LNCAP (cell line): ENCODE measurements at regions not wholly inside any gene's neighbourhood (a gene's known extent, or its start where the extent isn't known, plus 50 kb on each side); places are given as distances from the start of the nearest gene placed in this dataset.

Experiments used
- CTCF ChIP-seq: fragments of 450-650 bp; IDR thresholded peaks from 2 replicates; pipeline ENCODE4 v1.5.1; 2017; ENCODE audit warnings: mild to moderate bottlenecking

DNA sequence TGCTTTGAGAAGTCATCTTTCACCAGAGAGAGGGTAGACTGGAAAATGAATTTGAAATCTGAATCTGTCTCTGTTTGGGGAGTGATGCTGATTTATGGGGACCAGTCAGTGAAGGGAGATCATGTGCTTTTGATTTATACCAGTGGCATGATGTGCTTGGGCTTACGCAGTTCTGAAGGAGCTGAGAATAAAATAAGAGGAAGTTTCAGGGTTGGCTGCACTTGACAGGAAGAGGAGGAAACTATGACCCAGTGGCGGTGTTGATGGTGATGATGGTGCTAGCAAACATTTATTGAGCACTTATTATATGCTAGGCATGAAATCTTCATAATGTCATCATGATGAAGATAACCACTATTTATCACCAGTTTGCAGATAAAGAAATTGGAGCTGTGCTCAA is 136.4 kb upstream of the GLRA1 start:
- TF ChIP-seq CTCF: no peak

DNA sequence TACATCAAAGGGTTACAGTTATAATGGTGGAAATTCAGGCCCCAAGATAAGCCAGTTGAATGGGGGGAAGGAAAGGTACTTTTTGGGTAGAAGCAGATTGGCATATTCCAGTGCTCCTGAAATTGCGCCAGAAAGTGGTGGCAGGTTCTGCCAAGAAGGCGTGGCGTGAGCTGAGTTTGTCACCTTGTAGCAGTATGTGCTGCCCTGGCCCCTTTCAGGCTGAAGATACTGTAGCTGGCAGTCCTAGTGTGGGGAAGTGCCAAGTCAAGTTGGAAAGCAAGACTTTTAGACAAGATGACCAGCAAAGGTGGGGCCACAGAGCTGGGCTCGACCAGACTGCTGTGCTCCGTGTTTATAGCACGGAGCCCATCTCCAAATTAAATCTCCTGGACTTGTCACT is 133.6 kb upstream of the GLRA1 start:
- TF ChIP-seq CTCF: no peak

DNA sequence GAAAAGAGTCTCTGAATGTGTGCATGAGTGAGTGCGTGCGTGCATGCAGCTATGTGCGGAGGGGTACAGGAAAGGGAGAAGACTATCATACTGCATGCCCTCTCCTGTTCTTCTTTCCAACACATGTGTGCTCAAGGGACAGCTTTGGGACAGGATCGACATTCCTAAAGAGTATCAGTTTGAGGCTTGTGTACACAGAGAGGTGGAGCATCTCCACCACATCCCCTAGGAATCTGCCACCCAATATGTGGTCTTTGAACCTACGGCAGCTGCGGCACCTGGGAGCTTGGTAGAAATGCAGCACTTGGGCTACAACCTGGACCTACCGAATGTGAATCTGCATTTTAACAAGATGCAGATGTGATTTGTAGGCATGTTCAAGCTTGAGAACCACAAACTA is 132.3 kb upstream of the GLRA1 start:
- TF ChIP-seq CTCF: no peak

DNA sequence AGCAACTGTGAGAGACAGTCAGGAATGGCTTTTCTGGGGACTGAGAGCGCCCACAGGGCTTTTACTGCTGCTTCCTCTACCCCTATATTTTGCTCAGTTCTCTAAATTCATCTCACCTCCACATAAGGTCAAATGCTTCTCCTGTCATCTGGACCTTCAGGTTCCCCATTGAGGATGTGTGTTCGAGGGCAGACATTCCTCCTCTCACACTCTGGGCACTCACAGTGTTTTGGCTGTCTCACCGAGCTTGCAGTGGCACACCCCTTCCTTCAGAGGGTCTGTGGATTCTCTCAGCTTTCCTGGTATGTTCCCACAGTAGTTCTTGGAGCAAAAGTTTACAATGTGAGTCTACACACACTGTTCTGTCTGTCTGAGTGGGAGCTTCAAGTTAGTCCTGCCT is 127.8 kb upstream of the GLRA1 start:
- no peak for TF ChIP-seq CTCF

DNA sequence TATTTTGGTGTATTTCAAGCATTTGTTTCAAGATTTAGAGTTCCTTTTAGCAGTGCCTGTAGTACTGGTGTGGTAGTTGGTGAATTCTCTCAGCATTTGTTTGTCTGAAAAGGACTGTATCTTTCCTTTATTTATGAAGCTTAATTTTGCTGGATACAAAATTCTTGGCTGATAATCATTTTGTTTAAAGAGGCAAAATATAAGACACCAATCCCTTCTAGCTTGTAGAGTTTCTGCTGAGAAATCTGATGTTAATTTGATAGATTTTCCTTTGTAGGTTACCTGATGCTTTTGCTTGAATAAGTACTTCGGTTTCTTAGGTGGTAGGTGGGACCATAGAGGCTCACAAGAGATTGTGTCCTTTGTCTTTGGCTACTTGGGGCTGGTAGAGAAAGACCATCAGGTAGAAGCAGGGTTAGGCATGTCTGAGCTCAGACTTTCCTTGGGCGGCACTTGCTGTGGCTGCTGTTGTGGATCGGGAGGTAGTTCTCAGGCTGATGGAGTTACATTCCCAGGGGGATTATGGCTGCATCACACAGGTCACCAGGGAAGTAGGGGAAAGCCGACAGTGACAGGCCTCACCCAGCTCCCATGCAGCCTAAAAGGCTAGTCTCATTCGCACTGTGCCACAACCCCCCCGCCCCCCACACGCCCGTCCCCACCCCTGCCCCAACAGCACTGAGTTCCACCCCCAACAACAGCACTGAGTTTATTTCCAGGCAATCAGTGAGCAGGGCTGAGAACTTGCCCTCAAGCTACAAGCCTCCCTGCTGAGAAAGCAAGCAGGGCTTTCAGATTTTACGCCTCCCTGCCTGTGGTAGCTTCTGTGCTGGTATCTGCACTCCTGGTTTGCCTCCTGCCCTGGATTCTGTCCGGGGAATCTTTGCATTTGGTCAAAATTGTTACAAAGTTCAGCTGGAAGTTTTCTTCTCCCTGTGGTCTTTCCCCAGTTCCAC is 127.1 kb upstream of the GLRA1 start:
- no peak for TF ChIP-seq CTCF

GRCh38 chr5:152046361-152046760 is 121.7 kb upstream of the GLRA1 start:
- no peak for TF ChIP-seq CTCF

DNA sequence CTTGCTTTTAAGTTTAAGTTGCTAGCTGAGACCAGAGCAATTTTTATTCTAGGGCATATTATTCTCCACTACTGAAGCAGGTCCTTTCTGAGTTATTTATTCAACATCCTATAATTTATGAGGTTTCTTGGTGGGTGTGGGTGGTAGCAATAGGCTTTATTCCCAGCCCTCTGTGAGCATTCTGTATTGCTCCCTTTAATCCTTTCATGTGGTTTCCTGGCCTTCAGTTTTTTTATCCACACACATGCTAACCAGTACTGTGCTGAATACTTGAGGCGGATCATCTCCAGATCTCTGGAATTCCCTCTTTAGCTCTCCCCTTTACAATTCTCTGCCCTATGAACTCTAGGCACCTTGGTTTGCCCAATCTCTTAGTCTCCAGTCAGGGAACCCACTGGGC is 91.8 kb upstream of the GLRA1 start:
- no peak for TF ChIP-seq CTCF
